ENCODE measurements at regions not wholly inside any gene's neighbourhood (a gene's known extent, or its start where the extent isn't known, plus 50 kb on each side); places are given as distances from the start of the nearest gene placed in this dataset.

DNA sequence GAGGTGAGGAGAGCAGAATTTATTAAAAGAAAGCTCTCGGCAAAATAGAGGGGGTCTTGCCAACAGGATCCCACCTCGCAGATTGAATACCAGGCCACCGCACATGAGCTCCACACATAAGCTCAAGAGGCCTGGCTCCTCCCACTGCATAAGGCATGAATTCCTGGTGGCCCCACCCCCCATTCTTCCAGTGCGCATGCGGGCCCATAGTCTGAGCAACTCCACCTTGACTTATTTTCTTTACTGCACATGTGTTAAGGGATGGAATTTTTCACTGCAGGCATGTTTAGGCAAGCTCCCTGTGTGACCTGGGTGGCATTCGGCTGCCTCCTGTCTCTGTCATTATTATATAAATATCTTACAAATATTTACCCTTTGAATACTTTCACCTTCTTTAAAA, 412.5 kb downstream of the RMST start:
- Histone ChIP-seq H2AFZ (ENCODE audit: insufficient read depth, low read depth, low read length, poor library complexity, severe bottlenecking) (no peak overlapping the region), H3K36me3 (replicated peaks in 1 of 2; ENCODE audit: control insufficient read depth in 1 of 2, insufficient read depth in 2 of 2, low read length in 2 of 2) (no peaks in the 10 kb centered on the region), H3K9ac (ENCODE audit: insufficient read depth, low read length, poor library complexity, severe bottlenecking) (no peak overlapping the region), H3K4me2 (replicated peaks; ENCODE audit: extremely low read depth, low read length, poor library complexity, severe bottlenecking) (no peak overlapping the region), H3K27ac (ENCODE audit: low read depth in 1 of 2, low read length in 2 of 2) (no peak overlapping the region), H3K9me3 (replicated peaks in 1 of 2; ENCODE audit: control insufficient read depth in 1 of 2, insufficient read depth in 1 of 2, low read length in 2 of 2) (peaks cover 6 to 7% of the 10 kb centered on the region in 2 donors), H3K79me2 (ENCODE audit: insufficient read depth, low read length) (no peaks in the 10 kb centered on the region), H3K4me3 (replicated peaks in 1 of 3; ENCODE audit: low read depth in 2 of 3, low read length in 3 of 3) (no peak overlapping the region), H4K20me1 (ENCODE audit: insufficient read depth, low read length) (no peaks in the 10 kb centered on the region), H3K27me3 (ENCODE audit: control insufficient read depth in 2 of 2, insufficient read depth in 2 of 2, low read length in 2 of 2) (no peaks in the 10 kb centered on the region), H3K4me1 (ENCODE audit: control insufficient read depth in 1 of 2, insufficient read depth in 2 of 2, low read length in 2 of 2) (no peaks in the 10 kb centered on the region)
- WGBS (ENCODE audit: insufficient coverage) = 100% methylated on average over 3 of the region's 6 CpGs
- intact Hi-C loops (cut with micrococcal nuclease) = no loop called here
- DNase-seq = no peak
- Mint-ChIP-seq H3K27me3 (ENCODE audit: low read depth in 3 of 3) (no peaks in the 10 kb centered on the region), H3K27ac (no peak overlapping the region), H3K36me3 (no peaks in the 10 kb centered on the region), H3K9me3 (peaks cover 0 to 9% (median 3%) of the 10 kb centered on the region in 7 donors), H3K4me1 (no peaks in the 10 kb centered on the region), H3K4me3 (no peak overlapping the region)
- TF ChIP-seq CTCF (IDR thresholded peaks at IDR 0.05) = no peak

- H3K79me2 ChIP-seq (ENCODE audit: insufficient read depth, low read length) = no peaks in the 10 kb centered on the region
- no CpG with 5 or more reads among the region's 4 CpGs for WGBS (ENCODE audit: insufficient coverage)
- intact Hi-C loops (cut with micrococcal nuclease) = no loop called here
Measured at GRCh38 chr12:97876780-97877179, 414.2 kb downstream of the RMST start.

More at GRCh38 chr12:97876780-97877179, 414.2 kb downstream of the RMST start:
- Histone ChIP-seq H4K20me1 (ENCODE audit: insufficient read depth, low read length) (no peaks in the 10 kb centered on the region), H3K9ac (ENCODE audit: insufficient read depth, low read length, poor library complexity, severe bottlenecking) (no peak overlapping the region), H3K27me3 (ENCODE audit: control insufficient read depth in 2 of 2, insufficient read depth in 2 of 2, low read length in 2 of 2) (no peaks in the 10 kb centered on the region), H3K27ac (ENCODE audit: low read depth in 1 of 2, low read length in 2 of 2) (no peak overlapping the region), H2AFZ (ENCODE audit: insufficient read depth, low read depth, low read length, poor library complexity, severe bottlenecking) (no peak overlapping the region), H3K9me3 (replicated peaks in 1 of 2; ENCODE audit: control insufficient read depth in 1 of 2, insufficient read depth in 1 of 2, low read length in 2 of 2) (peaks cover 6 to 7% of the 10 kb centered on the region in 2 donors), H3K36me3 (replicated peaks in 1 of 2; ENCODE audit: control insufficient read depth in 1 of 2, insufficient read depth in 2 of 2, low read length in 2 of 2) (no peaks in the 10 kb centered on the region), H3K4me1 (ENCODE audit: control insufficient read depth in 1 of 2, insufficient read depth in 2 of 2, low read length in 2 of 2) (no peaks in the 10 kb centered on the region), H3K4me3 (replicated peaks in 1 of 3; ENCODE audit: low read depth in 2 of 3, low read length in 3 of 3) (no peak overlapping the region), H3K4me2 (replicated peaks; ENCODE audit: extremely low read depth, low read length, poor library complexity, severe bottlenecking) (no peak overlapping the region)
- Mint-ChIP-seq H3K27me3 (ENCODE audit: low read depth in 3 of 3) (no peaks in the 10 kb centered on the region), H3K36me3 (no peaks in the 10 kb centered on the region), H3K27ac (no peak overlapping the region), H3K9me3 (peaks cover 0 to 15% (median 3%) of the 10 kb centered on the region in 7 donors), H3K4me1 (no peaks in the 10 kb centered on the region), H3K4me3 (no peak overlapping the region)
- no peak for DNase-seq
- no peak for TF ChIP-seq CTCF (IDR thresholded peaks at IDR 0.05)
